HepG2 (cell line): ENCODE measurements at regions not wholly inside any gene's neighbourhood (a gene's known extent, or its start where the extent isn't known, plus 50 kb on each side); places are given as distances from the start of the nearest gene placed in this dataset.

Experiments
- CAMTA2 ChIP-seq: sonication (generic); formaldehyde crosslinking; IDR thresholded peaks from 2 replicates; pipeline ENCODE4 v1.4.0; 2020; ENCODE audit warnings: mild to moderate bottlenecking, missing genetic modification reagents, borderline replicate concordance
- FOXC1 ChIP-seq: sonication (generic); formaldehyde crosslinking; IDR thresholded peaks from 2 replicates; pipeline ENCODE4 v1.8.0; 2022; ENCODE audit warnings: mild to moderate bottlenecking, missing genetic modification reagents, borderline replicate concordance
- JDP2 ChIP-seq: sonication (generic); formaldehyde crosslinking; IDR thresholded peaks from 2 replicates; pipeline ENCODE4 v1.8.1; 2022; ENCODE audit warnings: missing genetic modification reagents, borderline replicate concordance
- MTERF4 ChIP-seq: sonication (generic); formaldehyde crosslinking; IDR thresholded peaks from 2 replicates; pipeline ENCODE4 v1.8.0; 2023; ENCODE audit warnings: mild to moderate bottlenecking, missing genetic modification reagents
- TCF7 ChIP-seq: sonication (generic); IDR thresholded peaks from 2 replicates; pipeline ENCODE4 v1.6.1; 2016; ENCODE audit warnings: antibody characterized with exemption, low read depth
- ZFYVE20 ChIP-seq: sonication (generic); formaldehyde crosslinking; IDR thresholded peaks from 2 replicates; pipeline ENCODE4 v1.8.0; 2023; ENCODE audit warnings: low read depth, mild to moderate bottlenecking, moderate library complexity, missing genetic modification reagents, borderline replicate concordance
- ZNF225 ChIP-seq: sonication (generic); formaldehyde crosslinking; IDR thresholded peaks from 2 replicates; pipeline ENCODE4 v1.4.0; 2020; ENCODE audit warnings: mild to moderate bottlenecking, missing genetic modification reagents
- ZNF292 ChIP-seq: sonication (generic); formaldehyde crosslinking; IDR thresholded peaks from 2 replicates; pipeline ENCODE4 v1.8.1; 2022; ENCODE audit warnings: mild to moderate bottlenecking, low read depth, missing genetic modification reagents, borderline replicate concordance
- ZNF556 ChIP-seq: sonication (generic); formaldehyde crosslinking; IDR thresholded peaks from 2 replicates; pipeline ENCODE4 v1.4.0; 2020; ENCODE audit warnings: mild to moderate bottlenecking, missing genetic modification reagents, borderline replicate concordance
- ZNF724P ChIP-seq: sonication (generic); formaldehyde crosslinking; IDR thresholded peaks from 2 replicates; pipeline ENCODE4 v1.8.0; 2022; ENCODE audit warnings: missing genetic modification reagents, borderline replicate concordance
- ZSCAN30 ChIP-seq: sonication (generic); formaldehyde crosslinking; IDR thresholded peaks from 2 replicates; pipeline ENCODE4 v1.5.0; 2020; ENCODE audit warnings: mild to moderate bottlenecking, missing genetic modification reagents
- TF ChIP-seq, protein P1 (sequence below): sonication (generic); formaldehyde crosslinking; IDR thresholded peaks from 2 replicates; pipeline ENCODE4 v1.9.0; 2021; ENCODE audit warnings: mild to moderate bottlenecking, missing genetic modification reagents

DNA sequence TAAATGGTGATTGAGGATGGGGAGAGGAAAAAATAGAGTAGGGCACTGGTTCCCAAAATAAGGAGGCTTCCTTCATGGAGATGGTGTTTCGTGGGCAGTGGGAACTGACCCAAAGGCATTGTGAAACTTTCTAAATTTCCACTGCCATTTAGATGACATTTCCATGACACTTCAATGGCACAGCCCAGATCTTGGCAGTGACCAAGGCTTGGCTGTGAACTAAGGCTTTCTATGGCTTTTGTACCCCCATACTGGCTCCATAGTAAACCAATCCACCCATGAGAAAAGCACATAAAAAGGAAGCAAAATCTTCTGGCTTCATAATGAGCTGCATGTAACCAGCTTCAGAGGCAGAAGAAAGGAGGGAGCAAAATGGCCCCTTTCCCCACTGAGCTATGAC is 321.0 kb upstream of the TLE4 start (continued):
- no peak for TF ChIP-seq JDP2 (CRISPR knock-in tag)
- no peak for TF ChIP-seq TCF7
- TF ChIP-seq ZNF292 (CRISPR knock-in tag), result no peak
- no peak for TF ChIP-seq FOXC1 (CRISPR knock-in tag)
- no peak for TF ChIP-seq CAMTA2 (CRISPR knock-in tag)
- TF ChIP-seq MTERF4 (CRISPR knock-in tag), result no peak
- no peak for TF ChIP-seq ZFYVE20 (CRISPR knock-in tag)
- TF ChIP-seq, protein P1, sequence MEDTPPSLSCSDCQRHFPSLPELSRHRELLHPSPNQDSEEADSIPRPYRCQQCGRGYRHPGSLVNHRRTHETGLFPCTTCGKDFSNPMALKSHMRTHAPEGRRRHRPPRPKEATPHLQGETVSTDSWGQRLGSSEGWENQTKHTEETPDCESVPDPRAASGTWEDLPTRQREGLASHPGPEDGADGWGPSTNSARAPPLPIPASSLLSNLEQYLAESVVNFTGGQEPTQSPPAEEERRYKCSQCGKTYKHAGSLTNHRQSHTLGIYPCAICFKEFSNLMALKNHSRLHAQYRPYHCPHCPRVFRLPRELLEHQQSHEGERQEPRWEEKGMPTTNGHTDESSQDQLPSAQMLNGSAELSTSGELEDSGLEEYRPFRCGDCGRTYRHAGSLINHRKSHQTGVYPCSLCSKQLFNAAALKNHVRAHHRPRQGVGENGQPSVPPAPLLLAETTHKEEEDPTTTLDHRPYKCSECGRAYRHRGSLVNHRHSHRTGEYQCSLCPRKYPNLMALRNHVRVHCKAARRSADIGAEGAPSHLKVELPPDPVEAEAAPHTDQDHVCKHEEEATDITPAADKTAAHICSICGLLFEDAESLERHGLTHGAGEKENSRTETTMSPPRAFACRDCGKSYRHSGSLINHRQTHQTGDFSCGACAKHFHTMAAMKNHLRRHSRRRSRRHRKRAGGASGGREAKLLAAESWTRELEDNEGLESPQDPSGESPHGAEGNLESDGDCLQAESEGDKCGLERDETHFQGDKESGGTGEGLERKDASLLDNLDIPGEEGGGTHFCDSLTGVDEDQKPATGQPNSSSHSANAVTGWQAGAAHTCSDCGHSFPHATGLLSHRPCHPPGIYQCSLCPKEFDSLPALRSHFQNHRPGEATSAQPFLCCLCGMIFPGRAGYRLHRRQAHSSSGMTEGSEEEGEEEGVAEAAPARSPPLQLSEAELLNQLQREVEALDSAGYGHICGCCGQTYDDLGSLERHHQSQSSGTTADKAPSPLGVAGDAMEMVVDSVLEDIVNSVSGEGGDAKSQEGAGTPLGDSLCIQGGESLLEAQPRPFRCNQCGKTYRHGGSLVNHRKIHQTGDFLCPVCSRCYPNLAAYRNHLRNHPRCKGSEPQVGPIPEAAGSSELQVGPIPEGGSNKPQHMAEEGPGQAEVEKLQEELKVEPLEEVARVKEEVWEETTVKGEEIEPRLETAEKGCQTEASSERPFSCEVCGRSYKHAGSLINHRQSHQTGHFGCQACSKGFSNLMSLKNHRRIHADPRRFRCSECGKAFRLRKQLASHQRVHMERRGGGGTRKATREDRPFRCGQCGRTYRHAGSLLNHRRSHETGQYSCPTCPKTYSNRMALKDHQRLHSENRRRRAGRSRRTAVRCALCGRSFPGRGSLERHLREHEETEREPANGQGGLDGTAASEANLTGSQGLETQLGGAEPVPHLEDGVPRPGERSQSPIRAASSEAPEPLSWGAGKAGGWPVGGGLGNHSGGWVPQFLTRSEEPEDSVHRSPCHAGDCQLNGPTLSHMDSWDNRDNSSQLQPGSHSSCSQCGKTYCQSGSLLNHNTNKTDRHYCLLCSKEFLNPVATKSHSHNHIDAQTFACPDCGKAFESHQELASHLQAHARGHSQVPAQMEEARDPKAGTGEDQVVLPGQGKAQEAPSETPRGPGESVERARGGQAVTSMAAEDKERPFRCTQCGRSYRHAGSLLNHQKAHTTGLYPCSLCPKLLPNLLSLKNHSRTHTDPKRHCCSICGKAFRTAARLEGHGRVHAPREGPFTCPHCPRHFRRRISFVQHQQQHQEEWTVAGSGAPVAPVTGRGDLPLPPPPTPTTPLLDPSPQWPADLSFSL (CRISPR knock-in tag), result no peak
- TF ChIP-seq ZNF724P, result no peak
- TF ChIP-seq ZSCAN30 (CRISPR knock-in tag), result no peak
- no peak for TF ChIP-seq ZNF225 (CRISPR knock-in tag)
- no peak for TF ChIP-seq ZNF556
